ENCODE measurements at regions not wholly inside any gene's neighbourhood (a gene's known extent, or its start where the extent isn't known, plus 50 kb on each side); places are given as distances from the start of the nearest gene placed in this dataset.

GRCh38 chr10:107986571-107986970, 822.1 kb upstream of the SORCS1 start (continued):
- TF ChIP-seq, protein P1, sequence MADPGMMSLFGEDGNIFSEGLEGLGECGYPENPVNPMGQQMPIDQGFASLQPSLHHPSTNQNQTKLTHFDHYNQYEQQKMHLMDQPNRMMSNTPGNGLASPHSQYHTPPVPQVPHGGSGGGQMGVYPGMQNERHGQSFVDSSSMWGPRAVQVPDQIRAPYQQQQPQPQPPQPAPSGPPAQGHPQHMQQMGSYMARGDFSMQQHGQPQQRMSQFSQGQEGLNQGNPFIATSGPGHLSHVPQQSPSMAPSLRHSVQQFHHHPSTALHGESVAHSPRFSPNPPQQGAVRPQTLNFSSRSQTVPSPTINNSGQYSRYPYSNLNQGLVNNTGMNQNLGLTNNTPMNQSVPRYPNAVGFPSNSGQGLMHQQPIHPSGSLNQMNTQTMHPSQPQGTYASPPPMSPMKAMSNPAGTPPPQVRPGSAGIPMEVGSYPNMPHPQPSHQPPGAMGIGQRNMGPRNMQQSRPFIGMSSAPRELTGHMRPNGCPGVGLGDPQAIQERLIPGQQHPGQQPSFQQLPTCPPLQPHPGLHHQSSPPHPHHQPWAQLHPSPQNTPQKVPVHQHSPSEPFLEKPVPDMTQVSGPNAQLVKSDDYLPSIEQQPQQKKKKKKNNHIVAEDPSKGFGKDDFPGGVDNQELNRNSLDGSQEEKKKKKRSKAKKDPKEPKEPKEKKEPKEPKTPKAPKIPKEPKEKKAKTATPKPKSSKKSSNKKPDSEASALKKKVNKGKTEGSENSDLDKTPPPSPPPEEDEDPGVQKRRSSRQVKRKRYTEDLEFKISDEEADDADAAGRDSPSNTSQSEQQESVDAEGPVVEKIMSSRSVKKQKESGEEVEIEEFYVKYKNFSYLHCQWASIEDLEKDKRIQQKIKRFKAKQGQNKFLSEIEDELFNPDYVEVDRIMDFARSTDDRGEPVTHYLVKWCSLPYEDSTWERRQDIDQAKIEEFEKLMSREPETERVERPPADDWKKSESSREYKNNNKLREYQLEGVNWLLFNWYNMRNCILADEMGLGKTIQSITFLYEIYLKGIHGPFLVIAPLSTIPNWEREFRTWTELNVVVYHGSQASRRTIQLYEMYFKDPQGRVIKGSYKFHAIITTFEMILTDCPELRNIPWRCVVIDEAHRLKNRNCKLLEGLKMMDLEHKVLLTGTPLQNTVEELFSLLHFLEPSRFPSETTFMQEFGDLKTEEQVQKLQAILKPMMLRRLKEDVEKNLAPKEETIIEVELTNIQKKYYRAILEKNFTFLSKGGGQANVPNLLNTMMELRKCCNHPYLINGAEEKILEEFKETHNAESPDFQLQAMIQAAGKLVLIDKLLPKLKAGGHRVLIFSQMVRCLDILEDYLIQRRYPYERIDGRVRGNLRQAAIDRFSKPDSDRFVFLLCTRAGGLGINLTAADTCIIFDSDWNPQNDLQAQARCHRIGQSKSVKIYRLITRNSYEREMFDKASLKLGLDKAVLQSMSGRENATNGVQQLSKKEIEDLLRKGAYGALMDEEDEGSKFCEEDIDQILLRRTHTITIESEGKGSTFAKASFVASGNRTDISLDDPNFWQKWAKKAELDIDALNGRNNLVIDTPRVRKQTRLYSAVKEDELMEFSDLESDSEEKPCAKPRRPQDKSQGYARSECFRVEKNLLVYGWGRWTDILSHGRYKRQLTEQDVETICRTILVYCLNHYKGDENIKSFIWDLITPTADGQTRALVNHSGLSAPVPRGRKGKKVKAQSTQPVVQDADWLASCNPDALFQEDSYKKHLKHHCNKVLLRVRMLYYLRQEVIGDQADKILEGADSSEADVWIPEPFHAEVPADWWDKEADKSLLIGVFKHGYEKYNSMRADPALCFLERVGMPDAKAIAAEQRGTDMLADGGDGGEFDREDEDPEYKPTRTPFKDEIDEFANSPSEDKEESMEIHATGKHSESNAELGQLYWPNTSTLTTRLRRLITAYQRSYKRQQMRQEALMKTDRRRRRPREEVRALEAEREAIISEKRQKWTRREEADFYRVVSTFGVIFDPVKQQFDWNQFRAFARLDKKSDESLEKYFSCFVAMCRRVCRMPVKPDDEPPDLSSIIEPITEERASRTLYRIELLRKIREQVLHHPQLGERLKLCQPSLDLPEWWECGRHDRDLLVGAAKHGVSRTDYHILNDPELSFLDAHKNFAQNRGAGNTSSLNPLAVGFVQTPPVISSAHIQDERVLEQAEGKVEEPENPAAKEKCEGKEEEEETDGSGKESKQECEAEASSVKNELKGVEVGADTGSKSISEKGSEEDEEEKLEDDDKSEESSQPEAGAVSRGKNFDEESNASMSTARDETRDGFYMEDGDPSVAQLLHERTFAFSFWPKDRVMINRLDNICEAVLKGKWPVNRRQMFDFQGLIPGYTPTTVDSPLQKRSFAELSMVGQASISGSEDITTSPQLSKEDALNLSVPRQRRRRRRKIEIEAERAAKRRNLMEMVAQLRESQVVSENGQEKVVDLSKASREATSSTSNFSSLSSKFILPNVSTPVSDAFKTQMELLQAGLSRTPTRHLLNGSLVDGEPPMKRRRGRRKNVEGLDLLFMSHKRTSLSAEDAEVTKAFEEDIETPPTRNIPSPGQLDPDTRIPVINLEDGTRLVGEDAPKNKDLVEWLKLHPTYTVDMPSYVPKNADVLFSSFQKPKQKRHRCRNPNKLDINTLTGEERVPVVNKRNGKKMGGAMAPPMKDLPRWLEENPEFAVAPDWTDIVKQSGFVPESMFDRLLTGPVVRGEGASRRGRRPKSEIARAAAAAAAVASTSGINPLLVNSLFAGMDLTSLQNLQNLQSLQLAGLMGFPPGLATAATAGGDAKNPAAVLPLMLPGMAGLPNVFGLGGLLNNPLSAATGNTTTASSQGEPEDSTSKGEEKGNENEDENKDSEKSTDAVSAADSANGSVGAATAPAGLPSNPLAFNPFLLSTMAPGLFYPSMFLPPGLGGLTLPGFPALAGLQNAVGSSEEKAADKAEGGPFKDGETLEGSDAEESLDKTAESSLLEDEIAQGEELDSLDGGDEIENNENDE (IDR thresholded peaks at IDR 0.05; ENCODE audit: insufficient replicate concordance, low read length) = no peak
- TF ChIP-seq SAP30 (IDR thresholded peaks at IDR 0.05; ENCODE audit: insufficient read depth, insufficient replicate concordance, low read length) (no peak), SIRT6 (IDR thresholded peaks at IDR 0.05; ENCODE audit: low read length) (no peak), TAF1 (IDR thresholded peaks at IDR 0.05; ENCODE audit: low read depth, low read length) (no peak)
